ENCODE measurements at regions not wholly inside any gene's neighbourhood (a gene's known extent, or its start where the extent isn't known, plus 50 kb on each side); places are given as distances from the start of the nearest gene placed in this dataset.

GRCh38 chrX:76971393-76972376 is 475.5 kb upstream of the FGF16 start:
- TF ChIP-seq CTCF (conservative IDR thresholded peaks at IDR 0.05): no peak
- no peaks in the 10 kb centered on the region for H3K79me1 ChIP-seq (ENCODE audit: insufficient read depth, low read depth, low read length, poor library complexity, severe bottlenecking)
- no peak overlapping the region for H3K4me2 ChIP-seq (ENCODE audit: insufficient read depth, insufficient read length, low read length)
- no peak overlapping the region for H2BK20ac ChIP-seq (ENCODE audit: low read depth, low read length, poor library complexity, severe bottlenecking)
- H4K20me1 ChIP-seq (ENCODE audit: control insufficient read depth, insufficient read depth, insufficient read length): no peaks in the 10 kb centered on the region
- H3K4me1 Mint-ChIP-seq: peaks cover 0 to 5% of the 10 kb centered on the region in 2 experiments; a peak in 1 of 4 replicates
- no peak overlapping the region for H3K27ac ChIP-seq (ENCODE audit: insufficient read length, low read depth, low read length)
- no peak overlapping the region for H2AK5ac ChIP-seq (ENCODE audit: insufficient read length, low read length)
- H4K8ac ChIP-seq (replicated peaks; ENCODE audit: insufficient read length, low read depth, low read length): no peak overlapping the region
- no peaks in the 10 kb centered on the region for H3K27me3 Mint-ChIP-seq (ENCODE audit: low read depth)
- H3K9me3 ChIP-seq (ENCODE audit: control insufficient read depth, low read depth, low read length): peaks cover 34% of the 10 kb centered on the region
- H3K27ac Mint-ChIP-seq: no peak overlapping the region
- no peak overlapping the region for H3K14ac ChIP-seq (ENCODE audit: insufficient read depth, low read length)
- no peaks in the 10 kb centered on the region for H3K27me3 ChIP-seq (ENCODE audit: insufficient read depth, low read length)
- no CpG with 5 or more reads among the region's 1 CpG for WGBS (ENCODE audit: extremely low coverage, insufficient read length, low lambda C conversion rate)
- H2BK120ac ChIP-seq (ENCODE audit: low read depth, low read length, poor library complexity, severe bottlenecking): no peak overlapping the region
- no peaks in the 10 kb centered on the region for H3K4me1 ChIP-seq (ENCODE audit: insufficient read depth, low read length)
- H3K23ac ChIP-seq (ENCODE audit: insufficient read length, low read depth, low read length): no peak overlapping the region
- H3K56ac ChIP-seq (ENCODE audit: insufficient read length, low read depth, low read length): no peak overlapping the region
- H2AFZ ChIP-seq (ENCODE audit: low read length): no peak overlapping the region
- no peak overlapping the region for H4K91ac ChIP-seq (ENCODE audit: insufficient read length, low read depth, low read length)
- no peak for DNase-seq
- H2BK12ac ChIP-seq (ENCODE audit: insufficient read length, low read depth, low read length): no peak overlapping the region
- no peak overlapping the region for H3K4me3 Mint-ChIP-seq
- H3K79me2 ChIP-seq (ENCODE audit: insufficient read depth, low read length): no peaks in the 10 kb centered on the region
- no peaks in the 10 kb centered on the region for H3K36me3 Mint-ChIP-seq (ENCODE audit: insufficient read depth in 1 of 3, low read depth in 3 of 3)
- no peak overlapping the region for H2BK15ac ChIP-seq (ENCODE audit: low read depth, low read length)
- H3K4ac ChIP-seq (ENCODE audit: low read depth, low read length): no peak overlapping the region
- H4K5ac ChIP-seq (ENCODE audit: insufficient read length, low read depth, low read length): no peak overlapping the region
- H3T11ph ChIP-seq (ENCODE audit: low read length): no peak overlapping the region
- H3K23me2 ChIP-seq (ENCODE audit: insufficient read length, low read depth, low read length, poor library complexity, severe bottlenecking): no peaks in the 10 kb centered on the region
- H3K9me3 Mint-ChIP-seq: peaks cover 53 to 84% of the 10 kb centered on the region in 2 experiments
- no peak overlapping the region for H3K18ac ChIP-seq (ENCODE audit: insufficient read length, low read depth, low read length)
- H3K9ac ChIP-seq (ENCODE audit: extremely low read depth, insufficient read length, low read length): no peak overlapping the region
- no peak overlapping the region for H2BK5ac ChIP-seq (ENCODE audit: insufficient read length, low read length)

Data from H9 (cell line).